ENCODE measurements at regions not wholly inside any gene's neighbourhood (a gene's known extent, or its start where the extent isn't known, plus 50 kb on each side); places are given as distances from the start of the nearest gene placed in this dataset.

- peak overlapping the region; percentile 45 for H3K27ac ChIP-seq (ENCODE audit: poor library complexity, severe bottlenecking)
- no peaks in the 10 kb centered on the region for H3K36me3 ChIP-seq (ENCODE audit: low read depth)
- peaks cover 6% of the 10 kb centered on the region for H3K4me1 ChIP-seq (ENCODE audit: insufficient read depth, poor library complexity, severe bottlenecking)
- no peaks in the 10 kb centered on the region for H3K27me3 ChIP-seq (ENCODE audit: insufficient read depth, poor library complexity, severe bottlenecking)
- DNase-seq (ENCODE audit: low spot score) (no peak), ATAC-seq (ENCODE audit: low read depth) (peak; percentile 97)
- no peak overlapping the region for H3K4me3 ChIP-seq (ENCODE audit: severe bottlenecking)
- TF ChIP-seq CTCF (IDR thresholded peaks at IDR 0.05; ENCODE audit: poor library complexity, severe bottlenecking), result no peak
- no peaks in the 10 kb centered on the region for H3K9me3 ChIP-seq (ENCODE audit: severe bottlenecking)
Observed at GRCh38 chr4:132180020-132180427, 969.1 kb upstream of the PCDH10 start.

GRCh38 chr4:132195176-132195575, 953.9 kb upstream of the PCDH10 start:
- Histone ChIP-seq H3K4me1 (ENCODE audit: insufficient read depth, poor library complexity, severe bottlenecking) (no peaks in the 10 kb centered on the region), H3K27ac (ENCODE audit: poor library complexity, severe bottlenecking) (no peak overlapping the region), H3K36me3 (ENCODE audit: low read depth) (no peaks in the 10 kb centered on the region), H3K27me3 (ENCODE audit: insufficient read depth, poor library complexity, severe bottlenecking) (no peaks in the 10 kb centered on the region), H3K9me3 (ENCODE audit: severe bottlenecking) (no peaks in the 10 kb centered on the region), H3K4me3 (ENCODE audit: severe bottlenecking) (no peak overlapping the region)
- ATAC-seq (ENCODE audit: low read depth), result no peak
- DNase-seq (ENCODE audit: low spot score), result no peak
- no peak for TF ChIP-seq CTCF (IDR thresholded peaks at IDR 0.05; ENCODE audit: poor library complexity, severe bottlenecking)

- Histone ChIP-seq H3K9me3 (ENCODE audit: severe bottlenecking) (no peaks in the 10 kb centered on the region), H3K4me3 (ENCODE audit: severe bottlenecking) (no peak overlapping the region), H3K27ac (ENCODE audit: poor library complexity, severe bottlenecking) (no peak overlapping the region), H3K36me3 (ENCODE audit: low read depth) (no peaks in the 10 kb centered on the region), H3K4me1 (ENCODE audit: insufficient read depth, poor library complexity, severe bottlenecking) (no peaks in the 10 kb centered on the region), H3K27me3 (ENCODE audit: insufficient read depth, poor library complexity, severe bottlenecking) (no peaks in the 10 kb centered on the region)
- TF ChIP-seq CTCF (IDR thresholded peaks at IDR 0.05; ENCODE audit: poor library complexity, severe bottlenecking), result no peak
- no peak for ATAC-seq (ENCODE audit: low read depth)
- no peak for DNase-seq (ENCODE audit: low spot score)
Observed at GRCh38 chr4:132203618-132204017, 945.5 kb upstream of the PCDH10 start.

GRCh38 chr4:132214519-132214918, 934.6 kb upstream of the PCDH10 start:
- Histone ChIP-seq H3K27me3 (ENCODE audit: insufficient read depth, poor library complexity, severe bottlenecking) (no peaks in the 10 kb centered on the region), H3K9me3 (ENCODE audit: severe bottlenecking) (no peaks in the 10 kb centered on the region), H3K4me1 (ENCODE audit: insufficient read depth, poor library complexity, severe bottlenecking) (no peaks in the 10 kb centered on the region), H3K4me3 (ENCODE audit: severe bottlenecking) (no peak overlapping the region), H3K27ac (ENCODE audit: poor library complexity, severe bottlenecking) (no peak overlapping the region), H3K36me3 (ENCODE audit: low read depth) (no peaks in the 10 kb centered on the region)
- DNase-seq (ENCODE audit: low spot score) (no peak), ATAC-seq (ENCODE audit: low read depth) (no peak)
- TF ChIP-seq CTCF (IDR thresholded peaks at IDR 0.05; ENCODE audit: poor library complexity, severe bottlenecking), result no peak

GRCh38 chr4:132218406-132218805, 930.7 kb upstream of the PCDH10 start:
- no peak for TF ChIP-seq CTCF (IDR thresholded peaks at IDR 0.05; ENCODE audit: poor library complexity, severe bottlenecking)
- Histone ChIP-seq H3K4me3 (ENCODE audit: severe bottlenecking) (no peak overlapping the region), H3K9me3 (ENCODE audit: severe bottlenecking) (no peaks in the 10 kb centered on the region), H3K27me3 (ENCODE audit: insufficient read depth, poor library complexity, severe bottlenecking) (no peaks in the 10 kb centered on the region), H3K4me1 (ENCODE audit: insufficient read depth, poor library complexity, severe bottlenecking) (no peaks in the 10 kb centered on the region), H3K27ac (ENCODE audit: poor library complexity, severe bottlenecking) (no peak overlapping the region), H3K36me3 (ENCODE audit: low read depth) (no peaks in the 10 kb centered on the region)
- ATAC-seq (ENCODE audit: low read depth) (peak; percentile 52; the same call in 2 of the 3 replicates), DNase-seq (ENCODE audit: low spot score) (no peak)

Data from RWPE2 (cell line).